SHP77 treated with DMSO at 0.1 percent for 48 hours (cell line): ENCODE measurements at regions not wholly inside any gene's neighbourhood (a gene's known extent, or its start where the extent isn't known, plus 50 kb on each side); places are given as distances from the start of the nearest gene placed in this dataset.
"Not testable (repeated sequence)": the region's sequence is repeated elsewhere in the genome, so short reads cannot be mapped to it uniquely, and the experiment has no call there.

Experiments used
- DNase-seq: peaks from one replicate; lab custom pipeline; 2025; lab: John Stamatoyannopoulos, UW

DNA sequence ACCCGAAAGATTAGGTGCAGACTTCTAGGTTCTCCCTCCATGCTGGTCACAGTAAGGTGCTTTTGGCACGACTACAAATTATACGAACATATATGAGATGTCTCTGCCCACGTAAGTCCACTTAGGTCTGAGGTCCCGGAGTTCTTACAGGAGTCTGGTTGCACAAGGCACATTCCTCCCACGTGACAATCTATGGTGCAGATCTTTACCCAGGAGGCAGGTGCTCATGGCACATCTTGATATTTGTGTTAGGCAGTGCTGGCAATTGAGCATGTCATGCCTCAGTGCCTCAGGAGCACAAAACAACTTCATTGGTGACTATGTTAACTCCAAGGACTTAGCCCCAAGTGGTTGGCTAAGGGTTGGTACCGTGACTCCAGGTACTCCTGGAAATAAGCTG, 92.0 kb upstream of the AMN1 start:
- DNase-seq = no peak

DNA sequence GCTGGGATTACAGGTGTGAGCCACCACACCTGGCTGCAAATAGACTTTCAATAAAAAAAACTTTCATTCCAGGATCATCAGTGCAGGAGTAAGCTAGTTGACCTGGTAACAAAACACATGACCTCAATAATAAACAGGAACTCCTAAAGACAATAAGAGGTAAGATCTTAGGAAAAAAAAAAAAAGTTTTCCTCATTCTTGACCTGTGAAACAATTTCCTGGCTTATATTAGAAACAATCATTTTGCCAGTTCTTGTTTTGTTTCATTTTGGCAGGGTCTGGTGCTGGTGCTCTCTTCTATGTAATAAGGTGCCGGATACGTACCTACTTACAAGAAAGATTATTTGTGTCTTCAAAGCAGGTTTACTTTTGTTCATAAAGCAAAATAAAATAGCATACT, 90.6 kb upstream of the AMN1 start:
- DNase-seq = no peak

DNA sequence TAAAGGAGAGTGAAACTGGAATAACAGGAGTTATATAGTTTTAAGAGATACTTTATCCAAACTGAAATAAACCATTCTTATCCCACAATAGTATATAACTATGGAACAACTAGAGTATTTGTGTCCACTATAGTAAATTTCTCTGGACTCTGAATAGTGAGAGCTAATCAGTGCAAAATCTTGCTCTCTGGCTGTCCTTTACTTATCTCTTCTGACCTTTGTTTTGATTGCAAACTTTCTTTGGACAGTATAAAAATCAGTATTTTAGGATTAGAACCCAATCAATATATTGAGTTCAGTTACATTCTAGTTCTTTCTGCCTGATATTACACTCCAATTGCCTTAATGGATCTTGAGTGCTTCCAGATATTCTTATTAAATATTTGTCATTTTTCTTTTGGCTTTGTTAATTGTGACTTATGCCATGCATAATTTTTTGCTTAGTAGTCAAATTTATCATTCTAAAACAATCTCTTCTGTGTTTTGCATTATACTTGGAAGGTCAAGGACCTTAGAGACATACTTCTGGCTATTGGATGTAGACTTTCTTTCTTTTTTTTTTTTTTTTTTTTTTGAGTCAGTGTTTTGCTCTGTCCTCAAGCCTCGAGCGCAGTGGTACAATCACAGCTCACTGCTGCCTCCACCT, 89.9 kb upstream of the AMN1 start:
- DNase-seq = no peak

DNA sequence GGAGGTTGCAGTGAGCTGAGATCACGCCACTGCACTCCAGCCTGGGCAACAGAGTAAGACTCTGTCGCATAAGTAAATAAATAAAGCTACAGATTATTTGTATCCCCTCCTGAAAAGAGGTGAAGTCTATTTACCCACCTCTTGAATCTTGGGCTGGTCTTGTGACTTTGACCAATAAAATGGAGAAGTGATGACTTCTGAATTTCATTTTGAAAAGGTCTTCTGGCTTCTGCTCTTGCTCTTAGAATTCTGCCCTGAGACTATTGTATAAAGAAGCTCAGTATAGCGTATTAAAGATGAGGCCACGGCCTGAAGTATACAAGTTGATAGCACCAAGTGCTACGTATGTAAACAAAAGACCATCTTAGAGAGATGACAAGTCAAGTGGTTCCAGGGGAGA, 88.3 kb upstream of the AMN1 start:
- DNase-seq = no peak

DNA sequence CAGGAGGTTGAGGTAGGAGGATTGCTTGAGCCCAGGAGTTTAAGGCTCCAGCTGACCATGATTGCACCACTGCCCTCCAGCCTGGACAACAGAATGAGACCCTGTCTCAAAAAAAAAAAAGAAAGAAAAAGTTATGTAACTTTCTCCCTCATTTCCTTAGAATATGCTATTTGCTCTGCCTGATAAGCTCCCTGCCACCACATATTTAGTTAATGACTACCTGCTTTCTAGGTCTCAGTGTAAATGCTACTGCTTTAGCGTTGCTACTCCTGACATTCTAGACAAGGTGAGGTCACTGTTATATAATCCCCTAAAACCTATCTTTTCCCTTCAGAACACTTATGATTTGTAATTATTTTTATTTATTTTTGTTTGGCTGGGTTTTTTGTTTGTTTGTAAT, 86.3 kb upstream of the AMN1 start:
- DNase-seq = no peak

DNA sequence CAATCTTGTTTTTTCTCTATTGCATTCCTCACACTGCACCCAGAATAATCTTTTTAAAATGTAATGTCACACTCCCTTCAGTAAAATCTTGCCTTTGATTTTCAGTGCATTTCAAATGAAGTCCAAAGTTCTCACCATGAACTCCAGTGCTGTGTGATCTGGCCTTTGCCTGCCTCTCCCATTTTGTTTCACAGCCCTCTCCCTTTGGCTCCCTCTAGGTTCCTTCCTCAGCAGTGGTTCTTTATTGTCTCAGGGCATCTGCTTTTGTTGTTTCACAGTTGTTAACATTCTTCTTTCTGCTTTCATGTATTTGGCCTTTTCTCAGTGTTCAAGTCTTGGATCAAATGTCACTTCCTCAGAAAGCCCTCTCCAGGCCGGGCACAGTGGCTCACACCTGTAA, 84.5 kb upstream of the AMN1 start:
- no peak for DNase-seq

DNA sequence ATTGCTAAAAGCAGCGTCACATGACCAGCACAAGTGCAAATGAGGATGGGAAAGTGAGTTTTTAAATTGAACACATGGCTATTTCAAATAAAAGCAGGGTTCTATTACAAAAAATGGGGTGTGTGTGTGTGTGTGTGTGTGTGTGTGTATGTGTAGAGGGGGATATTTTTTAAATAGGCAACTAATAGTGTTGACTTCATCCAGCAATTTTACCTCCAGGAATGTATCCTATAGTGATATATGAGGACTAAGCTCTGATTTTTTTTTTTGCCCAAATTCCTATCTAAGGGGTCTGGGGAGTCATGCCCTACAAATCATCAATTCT, 78.9 kb upstream of the AMN1 start:
- DNase-seq = no peak

DNA sequence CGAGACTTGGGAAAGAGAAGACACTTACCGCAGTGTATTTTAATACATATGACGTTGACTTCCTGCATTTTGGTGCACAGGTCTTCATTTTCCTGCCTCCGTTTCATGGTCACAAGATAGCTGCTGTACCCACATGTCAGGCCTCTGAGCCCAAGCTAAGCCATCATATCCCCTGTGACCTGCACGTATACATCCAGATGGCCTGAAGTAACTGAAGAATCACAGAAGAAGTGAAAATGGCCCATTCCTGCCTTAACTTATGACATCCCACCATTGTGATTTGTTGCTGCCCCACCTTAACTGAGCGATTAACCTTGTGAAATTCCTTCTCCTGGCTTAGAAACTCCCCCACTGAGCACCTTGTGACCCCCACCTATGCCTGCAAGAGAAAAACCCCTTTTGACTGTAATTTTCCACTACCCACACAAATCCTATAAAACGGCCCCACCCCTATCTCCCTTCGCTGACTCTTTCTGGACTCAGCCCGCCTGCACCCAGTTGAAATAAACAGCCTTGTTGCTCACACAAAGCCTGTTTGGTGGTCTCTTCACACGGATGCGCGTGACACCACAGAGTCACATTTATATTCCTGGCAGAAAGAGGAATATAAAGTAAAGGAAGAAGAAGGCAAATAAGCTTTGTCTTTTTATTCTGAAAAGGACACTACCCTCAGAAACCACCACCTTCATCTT, 78.4 kb upstream of the AMN1 start:
- not testable (repeated sequence) for DNase-seq

DNA sequence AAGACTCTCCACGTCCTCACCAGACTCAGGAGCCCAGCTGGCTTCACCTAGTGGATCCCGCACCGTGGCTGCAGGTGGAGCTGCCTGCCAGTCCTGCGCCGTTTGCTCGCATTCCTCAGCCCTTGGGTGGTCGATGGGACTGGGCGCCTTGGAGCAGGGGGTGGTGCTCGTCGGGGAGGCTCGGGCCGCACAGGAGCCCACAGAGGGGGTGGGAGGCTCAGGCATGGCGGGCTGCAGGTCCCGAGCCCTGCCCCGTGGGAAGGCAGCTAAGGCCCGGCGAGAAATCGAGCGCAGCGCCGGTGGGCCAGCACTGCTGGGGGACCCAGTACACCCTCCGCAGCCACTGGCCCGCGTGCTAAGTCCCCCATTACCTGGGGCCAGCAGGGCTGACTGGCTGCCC, 76.9 kb upstream of the AMN1 start:
- not testable (repeated sequence) for DNase-seq

DNA sequence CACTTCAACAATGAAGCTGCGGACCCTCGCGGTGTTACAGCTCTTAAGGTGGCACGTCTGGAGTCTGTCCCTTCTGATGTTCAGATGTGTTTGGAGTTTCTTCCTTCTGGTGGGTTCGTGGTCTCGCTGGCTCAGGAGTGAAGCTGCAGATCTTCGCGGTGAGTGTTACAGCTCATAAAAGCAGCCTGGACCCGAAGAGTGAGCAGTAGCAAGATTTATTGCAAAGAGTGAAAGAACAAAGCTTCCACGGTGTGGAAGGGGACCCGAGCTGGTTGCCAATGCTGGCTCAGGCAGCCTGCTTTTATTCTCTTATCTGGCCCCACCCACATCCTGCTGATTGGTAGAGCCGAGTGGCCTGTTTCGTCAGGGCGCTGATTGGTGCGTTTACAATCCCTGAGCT, 75.9 kb upstream of the AMN1 start:
- DNase-seq = not testable (repeated sequence)

DNA sequence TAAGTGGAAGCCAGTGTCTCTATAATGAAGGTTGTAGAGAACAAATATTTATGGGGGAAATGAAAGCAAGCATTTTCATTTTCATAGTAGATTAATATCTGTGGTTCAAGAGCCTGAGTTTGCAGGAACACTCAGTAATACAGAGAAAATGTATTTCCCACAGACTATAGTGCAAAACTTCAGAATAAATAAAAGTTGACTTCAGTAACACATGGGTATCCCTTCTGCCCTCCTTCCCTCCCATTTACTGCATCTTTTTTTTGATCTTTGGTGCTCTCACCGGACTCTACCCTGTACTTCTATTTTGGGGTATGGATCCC, 75.3 kb upstream of the AMN1 start:
- DNase-seq = no peak

DNA sequence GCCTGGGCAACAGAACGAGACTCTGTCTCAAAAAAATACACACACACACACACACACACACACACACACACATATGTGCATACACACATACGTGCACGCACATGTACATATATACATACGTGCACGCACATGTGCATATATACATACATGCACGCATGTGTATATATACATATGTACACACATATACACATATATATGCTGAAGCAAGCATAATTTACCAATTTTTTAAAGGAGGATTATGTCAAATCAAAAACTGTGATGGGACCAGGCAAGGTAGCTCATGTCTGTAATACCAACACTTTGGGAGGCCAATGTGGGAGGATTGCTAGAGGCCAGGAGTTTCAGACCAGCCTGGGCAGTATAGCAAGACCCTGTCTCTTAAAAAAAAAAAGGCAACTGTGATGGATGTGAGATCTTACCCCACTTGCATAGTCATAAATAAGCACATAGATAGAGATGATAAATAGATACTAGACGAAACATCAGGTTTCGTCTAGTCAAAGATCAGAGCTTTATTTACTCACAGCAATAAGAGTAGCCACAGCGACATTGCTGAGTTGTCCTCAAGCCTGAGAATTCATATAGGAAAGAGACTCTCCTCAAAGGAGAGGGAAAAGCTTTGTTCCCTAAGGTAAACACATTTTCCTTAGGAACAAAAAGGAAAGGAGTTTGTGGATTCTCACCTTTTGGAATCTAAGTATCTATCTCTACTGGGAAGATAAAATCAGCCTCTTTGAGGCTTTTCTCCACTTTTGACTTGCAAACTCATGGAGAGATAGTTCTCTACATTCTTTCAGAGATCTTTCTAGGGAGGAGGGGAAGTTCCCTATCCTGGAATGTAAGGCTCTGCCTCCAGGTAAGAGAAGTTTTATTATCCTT, 74.7 kb upstream of the AMN1 start:
- no peak for DNase-seq

DNA sequence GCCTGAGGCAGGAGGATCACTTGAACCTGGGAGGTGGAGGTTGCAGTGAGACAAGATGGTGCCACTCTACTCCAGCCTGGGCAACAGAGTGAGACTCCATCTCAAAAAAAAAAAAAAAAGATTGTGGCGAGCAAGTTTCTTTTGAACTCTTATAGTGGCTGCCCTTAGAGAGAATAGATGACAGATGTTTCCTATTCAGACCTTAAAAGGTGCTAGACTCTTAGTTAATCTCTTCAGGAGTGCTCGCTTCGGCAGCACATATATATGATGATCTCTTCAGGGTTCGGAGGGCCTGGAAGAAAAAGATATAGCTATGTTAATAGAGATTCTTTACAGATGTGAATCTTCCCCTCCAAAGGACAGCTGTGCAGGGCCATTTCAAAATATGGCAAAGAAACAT, 73.1 kb upstream of the AMN1 start:
- DNase-seq = no peak

DNA sequence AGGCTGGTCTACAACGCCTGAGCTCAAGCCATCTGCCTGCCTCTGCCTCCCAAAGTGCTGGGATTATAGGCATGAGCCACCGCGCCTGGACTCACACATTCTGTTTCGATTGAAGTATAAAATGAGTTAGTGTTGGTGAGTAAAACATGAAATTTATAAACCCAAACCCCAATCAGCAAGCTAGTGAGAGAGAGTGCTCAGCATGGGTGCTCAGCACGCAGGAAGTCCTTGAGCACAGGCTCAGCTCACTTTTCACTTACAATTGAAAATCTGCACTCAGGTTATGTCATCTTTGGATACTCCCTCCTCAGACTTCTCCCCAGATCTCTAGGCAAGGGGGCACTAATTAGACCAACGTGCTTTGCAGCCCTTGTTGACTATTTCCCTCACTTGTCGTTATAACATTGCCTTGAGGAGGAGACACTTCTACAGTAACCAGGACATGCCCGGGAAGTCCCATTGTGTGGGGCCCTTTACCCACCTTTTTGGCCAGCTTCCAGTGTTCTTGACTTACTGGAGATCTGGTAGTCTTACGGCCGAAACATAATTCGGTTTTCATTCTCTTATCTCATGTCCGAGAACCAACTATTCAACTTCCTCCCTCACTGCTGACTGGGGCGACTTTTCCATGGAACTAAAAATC, 68.5 kb upstream of the AMN1 start:
- no peak for DNase-seq

DNA sequence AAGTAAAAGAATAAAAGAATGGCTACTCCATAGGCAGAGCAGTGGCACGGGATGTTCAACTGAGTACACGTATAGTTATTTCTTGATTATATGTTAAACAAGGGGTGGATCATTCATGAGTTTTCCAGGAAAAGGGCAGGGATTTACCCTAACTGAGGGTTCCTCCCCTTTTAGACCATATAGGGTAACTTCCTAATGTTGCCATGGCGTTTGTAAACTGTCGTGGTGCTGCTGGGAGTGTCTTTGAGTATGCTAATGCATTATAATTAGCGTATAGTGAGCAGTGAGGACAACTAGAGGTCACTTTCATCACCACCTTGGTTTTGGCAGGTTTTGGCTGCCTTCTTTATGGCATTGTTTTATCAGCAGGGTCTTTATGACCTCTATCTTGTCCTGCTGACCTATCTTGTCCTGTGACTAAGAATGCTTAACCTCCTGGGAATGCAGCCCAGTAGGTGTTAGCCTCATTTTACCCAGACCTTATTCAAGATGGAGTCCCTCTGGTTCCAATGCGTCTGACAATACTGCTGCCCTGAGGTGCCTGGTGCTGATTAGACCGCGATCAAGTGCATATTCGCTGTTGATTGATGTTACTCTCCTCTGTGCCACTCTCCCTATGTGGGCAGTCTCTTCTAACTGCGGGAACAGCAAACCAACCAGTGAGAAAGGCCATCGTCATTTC, 67.6 kb upstream of the AMN1 start:
- no peak for DNase-seq

DNA sequence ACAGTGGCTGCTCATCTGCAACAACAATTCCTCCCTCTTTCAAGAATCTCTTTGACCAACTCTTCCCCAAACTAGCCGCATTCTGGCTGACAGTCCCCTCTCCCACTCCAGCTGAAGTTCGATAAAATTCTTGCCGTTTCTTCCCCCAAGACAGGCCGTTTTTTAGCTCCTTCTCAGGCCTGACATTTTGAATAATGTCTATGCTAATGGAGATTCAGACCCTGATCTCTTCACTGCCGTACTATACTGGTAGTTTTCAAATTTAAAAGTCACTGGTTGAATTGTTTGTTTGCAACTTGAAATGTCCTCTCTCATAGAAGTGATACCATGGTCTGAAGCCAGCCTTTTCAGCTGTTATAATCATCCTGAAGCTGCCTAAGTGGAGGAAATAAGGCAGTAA, 65.9 kb upstream of the AMN1 start:
- DNase-seq = no peak

DNA sequence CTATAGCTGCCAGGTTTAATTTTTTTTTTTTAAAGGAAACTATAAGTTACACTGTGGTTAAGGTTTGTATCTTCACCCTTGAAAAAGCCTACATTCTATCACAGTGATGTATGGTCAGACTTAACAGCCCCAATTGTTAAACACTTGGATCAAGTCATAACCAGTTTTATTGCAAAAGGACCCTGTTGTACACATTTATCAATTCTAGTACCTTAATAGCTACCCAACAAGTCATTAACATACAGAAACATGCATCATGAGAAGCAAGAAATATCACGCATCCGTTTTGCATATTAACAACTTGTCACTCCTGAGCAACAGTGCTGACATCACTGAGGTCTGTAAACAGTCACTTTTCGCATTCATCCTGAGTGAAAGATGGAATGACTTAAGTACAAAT, 62.4 kb upstream of the AMN1 start:
- DNase-seq = not testable (repeated sequence)

DNA sequence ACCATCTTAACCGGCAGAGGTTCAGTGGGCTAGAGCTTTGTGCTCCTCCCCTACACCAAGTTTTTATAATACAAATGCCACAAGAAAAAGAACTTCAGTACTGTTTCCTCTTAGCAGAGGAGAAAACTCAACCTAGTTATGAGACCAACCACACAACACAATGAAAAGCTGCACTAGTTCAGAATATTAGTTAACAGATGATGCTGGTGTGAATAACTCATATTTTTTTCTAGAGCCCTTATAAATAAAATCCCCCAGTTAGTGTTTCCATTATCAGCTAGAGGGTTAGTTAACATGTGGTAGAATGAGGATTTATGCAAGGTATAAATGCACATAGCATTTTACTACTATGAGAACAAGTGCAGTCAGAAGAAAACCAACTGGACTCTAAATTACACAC, 61.9 kb upstream of the AMN1 start:
- DNase-seq = no peak

DNA sequence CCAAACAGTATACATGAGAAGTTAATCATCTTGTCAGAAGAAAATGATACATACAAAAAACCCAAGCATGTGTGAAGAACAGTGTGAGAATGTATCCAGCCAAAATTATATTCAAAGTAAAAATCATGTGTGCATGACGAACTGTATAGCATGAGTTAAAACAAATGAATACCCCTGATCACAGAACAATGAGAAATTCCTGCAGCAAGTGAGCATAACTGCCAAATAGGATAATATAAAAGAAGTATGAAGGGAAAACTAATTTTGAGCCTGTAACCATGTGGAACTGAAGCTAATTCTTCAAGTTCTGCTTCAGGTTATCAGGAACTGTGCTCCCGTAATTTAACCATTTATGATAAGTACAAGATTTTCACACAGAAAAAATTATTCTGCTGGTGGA, 56.5 kb upstream of the AMN1 start:
- DNase-seq = no peak

DNA sequence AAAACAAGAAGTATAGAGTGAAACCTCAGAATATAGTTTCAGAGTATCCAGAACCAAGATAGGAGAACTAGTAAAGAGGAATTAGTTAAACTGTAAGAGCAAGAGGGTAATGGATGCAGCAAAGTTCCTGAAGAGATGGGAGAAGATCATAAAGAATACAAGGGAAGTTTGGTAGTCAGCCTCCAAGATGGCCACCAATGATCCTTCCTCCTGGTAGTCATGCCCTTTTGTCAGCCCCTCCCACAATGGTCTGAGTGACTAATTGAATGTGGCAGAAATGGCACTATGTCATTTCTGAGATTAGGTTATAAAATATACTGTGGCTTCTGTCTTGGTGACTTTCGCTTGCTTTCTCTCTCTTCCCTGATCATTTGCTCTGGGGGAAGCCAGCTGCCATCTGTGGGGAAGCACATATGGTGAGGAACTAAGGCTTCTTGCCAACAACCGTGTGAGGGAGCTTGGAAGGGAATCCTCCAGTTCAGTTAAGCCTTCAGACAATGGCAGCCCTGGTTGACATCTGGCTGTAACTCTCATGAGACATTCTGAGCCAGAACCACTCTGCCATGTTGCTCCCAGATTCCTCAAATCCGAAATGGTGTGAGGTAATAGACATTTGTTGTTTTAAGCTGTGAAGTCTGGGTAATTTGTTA, 55.3 kb upstream of the AMN1 start:
- no peak for DNase-seq

DNA sequence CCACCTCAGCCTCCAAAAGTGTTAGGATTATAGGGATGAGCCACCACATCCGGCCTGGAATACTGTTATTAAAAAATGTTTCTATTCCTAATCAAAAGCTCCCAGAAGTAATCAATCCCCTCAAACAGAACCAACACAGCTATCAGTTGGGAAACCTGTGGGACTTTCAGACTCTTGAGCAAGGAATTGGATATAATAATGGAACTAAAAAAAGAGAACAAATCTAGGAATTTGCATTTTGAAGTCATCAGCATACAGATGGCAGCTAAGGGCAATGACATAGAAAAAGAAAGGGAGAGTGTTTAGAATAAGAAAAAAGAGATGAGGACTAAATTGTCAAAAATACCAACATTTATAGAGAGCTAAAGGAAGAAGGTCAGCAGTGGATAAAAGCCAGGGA, 54.7 kb upstream of the AMN1 start:
- DNase-seq = no peak
